ENCODE measurements at regions not wholly inside any gene's neighbourhood (a gene's known extent, or its start where the extent isn't known, plus 50 kb on each side); places are given as distances from the start of the nearest gene placed in this dataset.

- H3K4me3 ChIP-seq (ENCODE audit: low read depth, poor library complexity, severe bottlenecking): no peak overlapping the region
- TF ChIP-seq POLR2A (IDR thresholded peaks at IDR 0.05): no peak
- TF ChIP-seq, protein P1, sequence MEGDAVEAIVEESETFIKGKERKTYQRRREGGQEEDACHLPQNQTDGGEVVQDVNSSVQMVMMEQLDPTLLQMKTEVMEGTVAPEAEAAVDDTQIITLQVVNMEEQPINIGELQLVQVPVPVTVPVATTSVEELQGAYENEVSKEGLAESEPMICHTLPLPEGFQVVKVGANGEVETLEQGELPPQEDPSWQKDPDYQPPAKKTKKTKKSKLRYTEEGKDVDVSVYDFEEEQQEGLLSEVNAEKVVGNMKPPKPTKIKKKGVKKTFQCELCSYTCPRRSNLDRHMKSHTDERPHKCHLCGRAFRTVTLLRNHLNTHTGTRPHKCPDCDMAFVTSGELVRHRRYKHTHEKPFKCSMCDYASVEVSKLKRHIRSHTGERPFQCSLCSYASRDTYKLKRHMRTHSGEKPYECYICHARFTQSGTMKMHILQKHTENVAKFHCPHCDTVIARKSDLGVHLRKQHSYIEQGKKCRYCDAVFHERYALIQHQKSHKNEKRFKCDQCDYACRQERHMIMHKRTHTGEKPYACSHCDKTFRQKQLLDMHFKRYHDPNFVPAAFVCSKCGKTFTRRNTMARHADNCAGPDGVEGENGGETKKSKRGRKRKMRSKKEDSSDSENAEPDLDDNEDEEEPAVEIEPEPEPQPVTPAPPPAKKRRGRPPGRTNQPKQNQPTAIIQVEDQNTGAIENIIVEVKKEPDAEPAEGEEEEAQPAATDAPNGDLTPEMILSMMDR (IDR thresholded peaks at IDR 0.05): no peak
- 82 to 90% methylated on average over 16 to 18 of the region's 18 CpGs for WGBS, 2 donors
- peak in 1 of 2 donors; percentile 58 for DNase-seq (ENCODE audit: low spot score in 2 of 2)
- intact Hi-C loops (cut with DNase I; ENCODE audit: low total_unique reads): no loop called here
These were observed 162.6 kb downstream of the TEX29 start for GRCh38 chr13:111482806-111483620.

DNA sequence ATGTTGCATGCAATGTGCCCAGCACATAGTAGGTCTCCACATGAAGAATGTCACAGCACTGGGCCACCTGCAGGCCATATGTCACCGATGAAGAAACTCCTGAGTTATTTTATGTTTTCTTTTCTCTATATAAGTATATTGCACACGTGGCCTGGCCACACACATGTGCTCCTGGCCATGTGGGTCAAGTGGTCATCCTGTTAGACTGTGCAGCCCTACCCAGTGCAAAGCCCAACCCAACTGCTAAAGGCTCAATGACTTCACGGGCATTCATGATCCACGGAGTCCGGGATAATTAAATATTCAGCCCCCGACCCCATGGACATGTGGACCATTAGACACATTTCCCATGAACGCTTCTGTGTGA is 163.2 kb downstream of the TEX29 start:
- WGBS, 2 donors: 88 to 89% methylated on average over 7 of the region's 7 CpGs
- no peak for DNase-seq (ENCODE audit: low spot score in 2 of 2)
- no peak overlapping the region for H3K4me3 ChIP-seq (ENCODE audit: low read depth, poor library complexity, severe bottlenecking)
- intact Hi-C loops (cut with DNase I; ENCODE audit: low total_unique reads): no loop called here
- no peak for TF ChIP-seq POLR2A (IDR thresholded peaks at IDR 0.05)
- TF ChIP-seq, protein P1 (IDR thresholded peaks at IDR 0.05): no peak

DNA sequence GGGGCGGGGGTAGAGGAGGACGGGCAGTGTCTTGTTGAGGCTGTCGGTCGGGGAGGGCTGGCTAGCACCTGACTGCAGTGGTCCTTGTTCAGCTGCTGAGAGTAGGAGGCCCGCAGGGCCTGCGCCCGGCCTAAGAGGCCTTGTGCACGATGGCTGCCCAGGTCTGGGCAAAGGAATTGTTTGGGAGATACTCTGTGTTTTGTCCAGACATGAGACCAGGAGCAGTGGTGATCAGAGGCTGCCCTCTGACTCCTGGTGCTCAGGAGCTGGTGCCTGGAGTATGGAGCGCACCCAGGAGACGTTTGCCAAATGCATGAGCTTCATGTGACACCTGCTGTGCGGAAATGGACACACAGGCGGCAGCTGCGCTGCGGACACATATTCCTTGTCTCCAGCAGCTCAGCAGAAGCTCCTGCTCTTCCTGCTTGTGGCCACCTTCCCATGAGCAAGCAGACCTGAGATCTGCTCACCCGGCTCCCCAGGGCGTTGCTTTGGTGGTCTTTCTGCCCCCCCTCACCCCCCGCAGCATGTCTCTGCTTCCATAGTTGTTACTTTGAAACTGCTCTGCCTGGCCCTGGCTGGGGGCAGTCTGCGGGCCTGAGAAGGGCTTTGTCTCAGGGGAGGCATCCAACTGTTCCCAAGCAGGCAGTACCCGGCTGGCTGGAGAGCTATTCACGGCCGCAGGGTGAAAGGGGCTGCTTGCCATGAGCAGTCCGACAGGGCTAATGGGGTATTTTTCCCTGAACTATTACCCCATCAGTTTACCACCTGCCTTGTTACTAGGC is 163.9 kb downstream of the TEX29 start:
- DNase-seq (ENCODE audit: low spot score in 2 of 2): peak in 1 of 2 donors; percentile 80
- H3K4me3 ChIP-seq (ENCODE audit: low read depth, poor library complexity, severe bottlenecking): no peak overlapping the region
- whole genome bisulfite sequencing, 2 donors: 80 to 88% methylated on average over 15 to 22 of the region's 22 CpGs
- intact Hi-C loops (cut with DNase I; ENCODE audit: low total_unique reads): no loop called here
- no peak for TF ChIP-seq POLR2A (IDR thresholded peaks at IDR 0.05)
- TF ChIP-seq, protein P1 (IDR thresholded peaks at IDR 0.05): no peak

DNA sequence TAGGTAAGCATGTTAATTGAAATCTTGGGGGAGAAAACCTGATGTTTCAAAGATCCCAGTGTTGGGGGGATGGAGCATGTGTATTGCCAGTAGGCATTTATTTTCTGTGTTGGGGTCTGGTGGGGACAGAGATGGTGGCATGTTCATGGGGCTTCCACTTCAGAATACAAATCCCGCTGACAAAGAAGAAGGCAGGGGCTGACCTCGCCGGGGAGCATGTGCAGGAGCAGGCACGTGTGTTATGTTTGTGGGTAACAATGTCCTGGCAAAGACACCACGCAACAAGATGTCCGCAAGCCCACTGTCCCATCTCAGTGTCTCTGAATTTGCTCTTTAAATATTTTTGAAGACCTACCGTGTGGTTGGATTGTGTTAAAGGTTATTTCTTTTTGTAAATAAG is 164.5 kb downstream of the TEX29 start:
- no peak for TF ChIP-seq POLR2A (IDR thresholded peaks at IDR 0.05)
- TF ChIP-seq, protein P1 (IDR thresholded peaks at IDR 0.05): no peak
- peak in 1 of 2 donors; percentile 67 for DNase-seq (ENCODE audit: low spot score in 2 of 2)
- 86 to 93% methylated on average over 7 of the region's 7 CpGs for WGBS, 2 donors
- intact Hi-C loops (cut with DNase I; ENCODE audit: low total_unique reads): no loop called here
- no peak overlapping the region for H3K4me3 ChIP-seq (ENCODE audit: low read depth, poor library complexity, severe bottlenecking)

GRCh38 chr13:111485491-111486250 is 165.2 kb downstream of the TEX29 start:
- peak in 1 of 2 donors; percentile 81 for DNase-seq (ENCODE audit: low spot score in 2 of 2)
- TF ChIP-seq POLR2A (IDR thresholded peaks at IDR 0.05): no peak
- TF ChIP-seq, protein P1 (IDR thresholded peaks at IDR 0.05): no peak
- WGBS, 2 donors: 89 to 93% methylated on average over 20 of the region's 20 CpGs
- intact Hi-C loops (cut with DNase I; ENCODE audit: low total_unique reads): no loop called here
- H3K4me3 ChIP-seq (ENCODE audit: low read depth, poor library complexity, severe bottlenecking): no peak overlapping the region
